HG02870 (cell line): ENCODE measurements at regions not wholly inside any gene's neighbourhood (a gene's known extent, or its start where the extent isn't known, plus 50 kb on each side); places are given as distances from the start of the nearest gene placed in this dataset.
A peak's percentile ranks its signal among the peaks of the same experiment; 100 is the strongest.

Experiments
- ATAC-seq: cut with Tn5 transposase; IDR thresholded peaks from one replicate; pipeline ENCODE4 v1.9.1; 2021; ENCODE audit warnings: mild to moderate bottlenecking, moderate library complexity; ENCODE audit not compliant: unreplicated experiment

DNA sequence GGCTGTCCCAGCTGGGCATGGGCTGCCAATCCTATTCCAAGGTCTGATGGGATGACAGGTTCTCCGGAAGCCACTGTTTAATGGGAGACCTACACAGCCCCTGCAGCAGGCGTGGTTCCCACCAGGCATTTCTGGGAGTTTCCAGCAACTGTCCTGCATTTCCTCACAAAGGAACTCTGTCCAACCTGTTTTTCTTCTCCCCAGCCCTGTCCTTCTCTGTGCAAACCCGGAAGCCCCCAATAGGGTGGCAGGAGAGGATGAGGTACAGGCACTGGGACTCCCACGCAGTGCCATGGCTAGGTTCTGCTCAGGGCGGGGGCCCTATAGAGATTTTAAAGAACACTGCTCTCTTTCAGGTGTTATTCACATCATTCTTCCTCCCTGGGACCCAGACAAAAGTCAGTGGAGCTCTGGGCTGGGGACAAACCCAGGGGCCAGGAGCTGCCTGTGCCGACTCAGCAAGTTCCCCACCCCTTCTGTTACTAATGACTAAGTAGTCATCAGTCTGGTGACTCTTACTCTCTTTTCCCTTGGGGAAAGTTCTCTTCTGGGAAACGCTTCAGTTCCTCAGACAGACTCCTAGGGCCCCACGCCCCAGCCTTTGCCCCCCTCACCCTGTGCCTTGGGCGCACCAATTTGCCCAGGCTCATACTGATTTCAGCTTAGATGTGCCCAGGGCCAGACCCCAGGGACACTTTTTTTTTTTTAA, 97.7 kb downstream of the CD47 start:
- ATAC-seq, result no peak

DNA sequence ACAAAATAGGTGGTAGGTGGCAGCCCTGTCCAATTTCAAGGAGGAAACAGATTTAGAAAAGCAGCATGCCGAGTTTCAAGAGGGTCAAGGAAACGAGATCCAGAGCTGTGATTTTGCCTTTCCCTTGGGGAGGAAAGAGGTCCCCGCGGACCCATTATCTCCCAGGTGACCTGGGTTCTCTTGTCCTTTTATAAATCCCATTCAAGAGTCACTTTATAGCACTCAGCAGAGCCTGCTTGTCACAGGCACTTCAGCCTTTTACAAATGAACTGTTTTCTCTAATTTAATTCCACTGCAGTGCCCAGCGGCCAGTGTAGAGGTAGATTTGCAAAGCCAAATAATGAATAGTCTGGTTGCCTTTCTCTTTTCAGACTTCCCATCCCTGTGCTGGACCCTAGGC, 99.9 kb downstream of the CD47 start:
- no peak for ATAC-seq

DNA sequence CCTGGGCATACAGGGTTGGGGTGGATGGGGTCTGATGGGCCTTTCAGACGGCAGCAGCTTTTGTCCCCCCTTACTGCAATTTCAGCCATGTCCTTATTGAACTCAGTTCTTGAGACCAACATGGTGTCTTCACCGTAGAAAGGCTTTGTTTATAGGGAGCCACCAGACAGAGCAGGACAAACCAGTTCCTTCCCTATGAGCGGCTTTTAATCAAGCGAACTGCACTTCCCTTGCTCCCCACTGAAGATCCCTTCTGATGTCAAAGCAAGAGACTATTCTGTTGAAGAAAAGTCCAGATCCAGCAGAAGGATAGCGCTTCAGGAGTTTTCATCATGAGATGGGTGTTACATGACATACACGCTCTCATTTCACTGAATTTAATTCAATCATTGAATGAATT, 100.4 kb downstream of the CD47 start:
- no peak for ATAC-seq

DNA sequence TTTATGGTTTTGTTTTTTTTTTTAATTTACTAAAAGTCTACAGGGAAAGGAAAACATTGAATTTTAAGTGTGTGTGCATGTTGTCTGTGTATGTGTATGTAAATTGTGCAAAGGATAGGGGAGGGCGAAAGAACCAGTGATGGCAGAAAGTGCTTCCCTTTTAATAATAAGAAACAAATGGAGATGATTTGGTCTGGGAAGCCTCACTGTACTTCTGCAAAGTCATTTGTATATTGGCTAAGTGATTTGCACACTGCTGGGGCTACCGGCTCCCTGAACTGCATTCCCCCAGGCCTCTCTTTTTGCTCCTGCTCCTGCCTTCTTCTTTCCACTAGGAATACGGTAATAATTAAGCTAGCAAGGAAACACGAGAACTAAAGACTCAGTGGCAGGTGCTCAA, 101.2 kb downstream of the CD47 start:
- no peak for ATAC-seq

DNA sequence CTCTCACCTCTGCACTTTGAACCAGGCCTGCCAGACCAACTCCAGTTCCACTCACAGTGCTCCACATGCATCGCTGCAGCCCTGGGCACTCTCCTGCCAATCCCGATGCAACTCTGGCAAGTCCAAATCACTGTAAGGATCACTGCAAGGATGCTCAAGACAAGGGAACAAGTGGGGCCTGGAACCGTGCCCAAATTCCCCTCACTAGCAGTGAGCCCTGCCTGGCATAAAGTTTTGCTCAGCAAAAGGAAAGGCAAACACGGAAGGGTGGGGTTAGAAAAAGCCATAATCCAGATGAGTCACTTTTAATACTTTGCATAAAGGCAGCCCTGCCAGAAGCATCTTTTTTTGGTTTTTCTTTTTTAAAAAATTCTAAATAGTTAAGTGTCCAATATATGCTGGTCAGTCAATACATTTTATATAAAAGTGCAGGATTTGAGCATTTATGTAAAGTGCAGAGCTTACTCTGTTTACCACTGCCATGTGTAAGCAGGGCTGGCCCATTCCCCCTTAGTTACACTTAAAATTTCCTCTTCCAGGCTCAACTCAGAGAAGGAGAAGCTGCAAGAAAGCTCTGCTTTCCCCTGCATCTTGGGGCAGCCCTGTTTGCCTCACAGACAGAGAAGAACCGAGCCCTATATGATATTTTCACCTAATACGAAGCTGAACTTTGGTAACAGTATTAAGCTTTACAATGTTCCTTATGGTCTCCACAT, 102.2 kb downstream of the CD47 start:
- no peak for ATAC-seq

DNA sequence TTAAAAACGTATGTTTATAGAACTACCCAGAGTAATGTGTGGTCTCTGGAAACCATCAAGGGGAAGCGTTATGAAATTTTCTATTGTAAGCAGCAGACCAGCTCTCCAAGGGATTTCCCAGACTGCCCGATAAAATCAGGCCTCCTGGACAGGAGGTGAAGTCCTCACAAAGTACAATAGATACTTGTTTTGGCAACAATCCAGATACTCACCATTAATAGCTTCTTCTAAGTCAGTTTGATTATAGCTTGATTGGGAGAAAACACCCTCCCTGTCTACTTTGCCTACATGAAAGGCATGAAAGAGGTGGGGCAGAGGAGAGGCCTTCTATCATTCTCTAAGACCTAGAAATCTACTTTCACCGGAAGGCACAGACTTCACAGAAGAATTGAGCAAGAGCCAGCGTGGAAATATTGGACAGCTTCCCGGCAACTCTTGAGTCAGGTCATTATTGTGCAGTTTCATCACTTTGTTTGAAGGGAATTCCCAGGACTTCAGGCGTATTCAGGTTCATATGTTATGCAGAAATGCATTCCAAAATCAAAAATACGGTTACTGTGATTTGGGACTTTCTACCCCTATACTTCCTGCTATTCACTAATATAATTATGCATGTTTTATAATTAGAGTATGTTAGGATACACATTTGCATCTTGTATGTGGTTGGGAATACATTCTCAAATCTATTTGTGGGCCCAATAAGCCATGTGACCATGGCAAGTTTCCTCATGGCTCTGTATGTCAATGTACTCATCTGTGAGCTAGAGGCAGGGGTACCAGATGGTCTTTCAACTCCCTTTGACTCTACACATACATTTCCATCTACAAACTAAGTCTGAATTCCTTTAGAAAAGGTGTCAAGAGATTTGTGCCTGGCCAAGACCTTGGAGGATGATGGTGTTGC, 103.5 kb downstream of the CD47 start:
- ATAC-seq, result no peak

DNA sequence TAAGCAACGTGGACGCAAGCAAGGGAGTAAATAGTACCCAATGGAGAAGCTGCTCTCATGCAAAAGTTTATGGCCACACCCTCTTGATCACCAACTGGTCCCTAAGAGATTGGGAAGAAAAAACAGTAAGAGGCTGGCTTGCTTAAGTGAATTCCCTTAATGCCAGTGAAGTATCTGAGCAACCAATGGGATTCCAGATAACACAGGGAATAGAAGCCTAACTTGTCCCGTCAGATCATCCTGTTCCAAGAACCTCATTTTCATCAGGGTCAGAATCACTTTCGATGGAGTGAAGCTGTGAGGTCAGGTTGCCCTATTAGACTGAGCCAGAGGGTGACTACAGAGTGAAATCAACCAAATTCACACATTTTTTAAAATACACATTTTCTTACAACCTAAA, 104.3 kb downstream of the CD47 start:
- no peak for ATAC-seq

DNA sequence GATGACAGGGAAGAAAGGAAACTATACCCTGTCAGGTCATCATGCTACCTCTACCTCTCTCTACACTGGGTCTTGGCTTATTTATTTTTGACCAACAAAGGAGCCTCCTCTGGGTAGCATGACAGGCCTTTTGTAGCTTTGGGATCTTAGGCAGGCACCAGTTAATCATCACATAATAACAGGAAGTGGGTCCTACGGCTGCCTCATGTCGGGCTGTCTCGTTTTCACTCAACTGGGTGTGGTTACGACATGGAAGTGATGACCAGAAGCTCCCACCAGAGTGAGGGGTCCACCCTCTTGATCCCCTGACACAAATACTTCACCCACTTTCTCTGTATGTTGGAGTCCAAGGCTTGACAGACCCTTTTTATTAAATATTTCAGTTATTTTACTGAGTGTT, 105.3 kb downstream of the CD47 start:
- ATAC-seq, result peak; percentile 90

DNA sequence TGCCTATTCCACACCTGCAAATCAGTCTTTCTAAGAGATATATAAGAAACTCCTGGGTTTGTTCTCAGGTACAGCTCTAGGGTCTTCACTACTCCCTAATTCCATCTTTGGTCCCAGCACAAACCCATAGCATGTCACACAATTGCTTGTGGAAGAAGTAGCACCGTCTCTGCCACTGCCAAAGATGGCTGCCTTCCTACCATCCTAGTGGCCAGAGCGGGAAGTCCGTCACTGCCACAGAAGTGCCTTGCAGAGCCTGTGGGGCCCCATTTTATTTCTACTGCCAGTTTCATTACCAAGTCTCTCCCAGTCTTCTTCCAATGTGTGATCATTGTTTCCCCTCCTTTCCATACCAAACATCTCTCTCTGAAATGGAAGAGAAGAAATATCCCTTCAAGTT, 107.6 kb downstream of the CD47 start:
- no peak for ATAC-seq

DNA sequence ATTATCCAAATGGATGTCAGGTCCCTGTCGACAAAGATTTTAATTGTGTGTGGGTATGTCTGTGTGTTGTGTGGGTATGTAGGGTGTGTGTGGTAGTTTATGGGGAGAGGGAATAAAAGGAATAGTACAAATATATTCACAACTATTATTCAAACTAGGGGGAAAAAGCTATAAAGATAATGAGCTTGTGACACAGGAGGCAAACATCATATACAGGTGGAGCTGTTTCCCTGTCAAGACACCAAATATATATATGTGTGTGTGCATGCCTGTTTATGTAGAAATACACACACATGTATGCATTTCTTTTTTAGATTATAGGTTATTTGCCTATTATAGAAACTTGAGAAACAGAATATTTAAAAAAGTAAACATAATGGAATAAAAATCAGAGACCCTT, 108.7 kb downstream of the CD47 start:
- no peak for ATAC-seq

DNA sequence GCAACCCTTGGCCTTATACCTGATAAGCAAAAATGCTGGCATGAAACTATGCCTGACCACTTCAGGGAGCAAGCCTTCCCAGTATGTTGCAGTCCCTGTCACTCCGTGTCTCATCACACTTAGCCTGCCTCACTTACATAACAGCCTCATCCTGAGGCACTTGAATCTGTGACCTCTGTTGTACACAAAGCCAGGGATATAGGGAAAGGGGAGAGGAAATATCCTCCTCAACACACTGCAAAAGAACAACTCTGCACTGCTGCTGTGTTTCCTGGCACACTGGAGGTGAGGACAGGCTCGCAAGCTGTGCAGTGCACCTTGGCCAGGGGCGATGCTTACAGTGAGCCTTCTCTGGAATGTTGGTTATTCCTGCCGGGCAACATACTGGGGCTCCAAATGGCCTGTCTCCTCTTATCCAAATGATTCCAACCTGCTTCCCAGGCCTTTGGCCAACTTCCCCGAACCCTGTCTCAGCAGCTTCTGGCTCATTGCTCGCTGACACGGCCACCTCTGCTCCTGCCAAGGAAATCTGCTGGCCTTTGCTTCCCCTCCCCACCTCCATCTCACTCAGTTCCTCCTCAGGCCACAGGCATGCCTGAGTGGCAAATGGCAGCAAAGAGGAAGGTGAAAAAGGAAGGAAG, 109.2 kb downstream of the CD47 start:
- no peak for ATAC-seq

DNA sequence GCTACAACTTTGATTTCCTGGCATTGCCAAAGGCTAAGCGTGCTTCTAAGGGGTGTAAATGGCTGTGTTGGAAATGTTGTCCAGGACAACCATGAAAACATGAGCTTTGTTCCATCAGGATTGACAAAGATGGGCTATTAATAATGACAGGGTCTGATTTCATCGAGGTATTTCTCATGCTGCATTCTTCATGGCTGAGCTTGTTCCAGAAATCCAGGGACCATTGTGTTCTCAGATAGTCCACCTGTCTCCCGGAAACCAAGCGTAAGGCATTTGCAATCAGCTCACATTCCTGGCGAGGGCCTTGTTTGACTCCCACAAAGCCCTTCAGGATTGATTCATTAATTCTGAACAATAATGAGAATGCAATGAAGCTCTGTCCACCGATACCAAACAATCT, 111.3 kb downstream of the CD47 start:
- no peak for ATAC-seq

DNA sequence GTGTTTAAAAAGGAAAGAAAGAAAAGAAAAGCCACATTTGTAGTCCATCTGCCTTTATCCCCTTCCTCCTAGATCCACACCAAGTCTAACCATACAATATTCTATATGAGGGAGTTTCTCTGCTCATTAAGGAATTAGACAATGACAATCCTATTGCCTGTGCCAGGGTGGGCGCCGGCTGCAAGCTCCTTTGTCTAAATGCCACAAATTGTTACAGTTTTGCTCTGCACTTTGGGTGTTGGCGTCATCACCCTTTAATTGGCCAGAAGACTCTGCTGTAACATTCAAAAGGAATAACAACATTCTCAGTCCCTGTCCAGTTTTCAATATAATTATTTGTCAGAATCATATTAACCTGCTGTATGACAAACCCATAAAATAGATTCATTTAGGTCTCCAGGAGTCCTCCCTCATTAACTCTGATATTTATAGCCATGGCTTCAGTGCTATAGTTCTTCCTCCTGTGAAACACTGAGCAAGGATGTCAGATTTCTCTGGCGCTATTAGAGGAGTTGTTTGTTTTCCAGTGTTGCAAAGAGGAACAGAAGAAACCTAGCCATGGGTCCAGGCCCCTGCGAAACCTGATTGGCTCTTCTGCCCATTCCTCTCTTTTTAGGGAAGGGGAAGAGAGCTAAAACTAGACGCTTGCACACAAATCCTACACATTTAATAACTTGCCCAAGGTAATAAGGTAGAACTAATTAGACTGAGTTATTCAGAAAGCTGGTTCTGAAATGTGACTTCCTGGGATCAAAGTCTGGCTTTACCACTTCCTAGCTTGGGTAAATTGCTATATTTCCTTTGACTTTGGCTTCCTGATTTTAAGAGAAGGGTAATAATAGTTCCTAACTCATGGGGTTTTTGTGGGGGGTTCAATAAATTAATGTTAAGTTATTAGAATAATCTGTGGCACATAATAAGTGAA, 112.4 kb downstream of the CD47 start:
- no peak for ATAC-seq

DNA sequence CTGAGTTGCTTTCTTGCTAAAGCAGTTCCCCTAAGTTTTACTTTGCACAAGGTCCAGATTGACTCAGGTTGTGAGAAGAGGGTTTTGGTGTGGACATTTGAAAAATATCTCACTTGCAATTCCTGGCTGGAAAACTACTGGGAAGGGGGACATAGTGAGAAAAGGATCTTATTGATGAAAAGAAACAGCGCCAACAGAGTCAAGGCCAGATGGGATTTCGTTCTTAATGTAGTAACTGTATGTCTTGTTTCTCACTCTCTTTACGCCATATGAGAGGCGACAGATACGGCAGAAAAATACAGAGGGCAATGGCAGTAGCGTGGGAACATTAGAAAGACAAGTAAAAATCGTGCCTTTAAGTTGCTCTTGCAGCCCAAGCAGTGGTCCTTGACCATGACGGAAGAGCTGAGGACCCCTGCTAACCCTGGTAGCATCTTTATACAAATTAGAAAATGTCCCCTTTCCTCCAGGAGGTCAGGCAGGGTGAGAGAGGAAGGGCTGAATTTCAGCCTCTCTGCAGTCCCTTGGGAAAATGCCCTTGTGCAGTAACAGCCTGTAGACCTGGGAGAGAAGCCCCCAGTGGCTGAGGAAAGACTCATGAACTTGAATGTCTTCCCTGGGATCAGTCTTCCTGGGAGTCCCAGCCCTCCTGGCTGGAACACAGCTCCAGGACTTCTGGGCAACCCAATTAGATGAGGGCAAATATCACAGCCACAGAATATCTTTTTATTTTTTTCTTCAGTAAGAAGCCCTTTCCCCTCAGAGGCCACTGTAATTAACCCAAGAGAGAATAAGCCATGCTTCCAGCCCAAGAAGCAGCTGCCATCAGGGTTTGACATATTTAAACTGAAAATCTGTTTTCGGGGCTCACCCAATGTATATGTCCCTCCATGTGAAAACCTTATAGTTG, 113.4 kb downstream of the CD47 start:
- no peak for ATAC-seq

DNA sequence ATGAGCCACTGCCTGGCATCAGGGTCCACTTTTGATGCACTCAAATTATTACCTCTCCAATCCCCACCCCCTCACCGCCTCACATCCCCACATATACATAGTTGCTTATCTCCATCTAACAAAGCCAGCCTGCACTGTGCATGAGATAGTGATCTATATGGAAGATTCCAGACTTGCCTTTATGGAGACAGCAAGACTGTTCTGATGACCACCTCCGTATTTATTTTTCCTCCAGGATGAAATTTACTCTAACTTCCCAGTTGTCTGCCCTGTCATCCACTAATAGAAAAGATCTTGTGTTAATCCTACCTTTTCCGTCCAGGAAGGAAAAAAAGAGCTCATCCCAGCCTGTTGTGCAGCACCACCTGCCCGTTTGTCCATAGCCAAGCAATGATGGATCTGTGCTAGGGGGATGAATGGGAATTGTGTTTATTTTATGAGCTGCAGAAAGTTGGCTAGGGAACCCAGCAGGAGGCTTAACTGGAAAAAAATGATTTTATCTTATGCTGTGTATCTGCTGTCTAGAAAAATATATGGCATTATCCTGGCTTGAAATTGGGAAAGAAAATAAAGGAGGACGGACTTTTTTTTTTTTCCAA, 114.5 kb downstream of the CD47 start:
- no peak for ATAC-seq

DNA sequence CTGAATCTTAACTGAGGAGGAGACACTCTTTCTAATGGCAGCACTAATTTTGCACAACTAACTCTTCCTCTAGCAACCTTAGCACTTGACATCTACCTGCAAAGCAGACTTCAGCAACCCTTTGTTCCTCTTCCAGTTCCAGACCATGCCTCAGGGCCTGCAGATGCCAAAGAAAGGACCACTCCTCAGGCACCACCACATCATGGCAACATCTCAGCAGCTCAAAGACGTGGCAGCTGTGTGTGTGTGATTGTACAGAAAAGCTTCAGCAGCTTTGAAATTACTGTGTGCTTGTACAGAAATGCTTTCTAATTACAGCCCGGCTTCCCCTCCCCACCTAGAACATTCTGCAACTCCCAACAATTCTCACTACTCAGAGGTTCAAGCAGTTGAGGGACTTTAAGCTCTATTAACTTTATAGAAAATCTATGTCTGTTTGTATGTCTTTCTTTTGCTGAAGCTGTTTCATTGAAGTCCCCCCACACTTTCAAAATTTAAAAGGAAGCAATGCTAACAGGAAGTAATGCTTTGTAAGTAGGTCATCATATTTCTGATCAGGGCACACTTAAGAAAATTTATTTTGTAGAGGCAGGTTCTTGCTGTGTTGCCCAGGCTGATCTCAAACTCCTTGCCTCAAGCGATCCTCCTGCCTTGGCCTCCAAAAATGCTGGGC, 115.2 kb downstream of the CD47 start:
- ATAC-seq, result no peak

DNA sequence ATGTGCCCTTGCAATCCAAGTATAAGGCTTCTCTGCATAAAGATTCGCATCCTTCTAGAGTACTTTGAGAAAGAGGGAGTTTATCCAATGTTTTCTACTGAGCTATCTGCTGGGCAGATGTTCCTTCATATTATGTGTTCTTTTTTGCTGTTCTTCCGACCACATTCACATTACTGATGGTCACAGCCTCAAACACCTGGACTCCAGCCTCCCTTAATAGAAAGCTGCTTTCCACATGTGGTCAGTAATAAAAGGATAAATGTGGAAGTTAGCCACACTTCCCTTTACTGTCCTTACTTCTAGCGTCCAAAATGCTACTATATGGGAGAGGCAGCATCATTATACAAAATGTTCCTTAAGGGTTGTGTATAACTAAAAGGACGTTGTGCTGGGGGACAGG, 116.9 kb downstream of the CD47 start:
- ATAC-seq, result no peak

DNA sequence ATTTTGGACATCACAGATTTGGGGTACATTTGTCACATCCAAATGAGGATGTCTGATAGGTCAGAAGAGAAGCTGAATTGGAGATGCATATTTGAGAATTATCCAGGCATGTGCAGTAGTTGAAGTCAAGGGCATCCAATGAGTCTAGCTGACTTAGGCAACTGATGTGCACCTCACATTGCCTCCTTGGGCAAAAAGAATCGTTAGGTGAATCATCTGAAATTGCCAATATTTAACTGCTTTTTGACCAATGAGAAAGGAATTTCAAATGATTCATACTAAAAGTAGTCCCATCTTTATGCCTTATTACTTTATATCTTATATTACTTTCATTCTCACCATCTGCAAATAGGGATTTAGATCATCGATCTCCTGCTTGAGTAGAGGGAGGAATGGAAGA, 117.7 kb downstream of the CD47 start:
- ATAC-seq, result no peak
